ENCODE measurements at regions not wholly inside any gene's neighbourhood (a gene's known extent, or its start where the extent isn't known, plus 50 kb on each side); places are given as distances from the start of the nearest gene placed in this dataset.

- Histone ChIP-seq H3K27me3 (peaks cover 0 to 8% (median 0%) of the 10 kb centered on the region in 7 donors), H3K4me1 (no peaks in the 10 kb centered on the region), H3K9me3 (no peaks in the 10 kb centered on the region), H3K27ac (no peak overlapping the region), H3K4me3 (no peak overlapping the region), H3K36me3 (no peaks in the 10 kb centered on the region)
- DNase-seq, result no peak
- 50 to 56% methylated on average over 1 of the region's 1 CpG for WGBS, 2 donors
- no peak for TF ChIP-seq CTCF (IDR thresholded peaks at IDR 0.05)
- ATAC-seq, result no peak
- intact Hi-C loops (cut with DNase I), result no loop called here
These were observed 252.7 kb upstream of the GRIA1 start for GRCh38 chr5:153237671-153238332.

GRCh38 chr5:153257381-153257780 is 233.1 kb upstream of the GRIA1 start:
- no peak for TF ChIP-seq CTCF (IDR thresholded peaks at IDR 0.05)
- Histone ChIP-seq H3K4me3 (no peak overlapping the region), H3K27me3 (peaks cover 0 to 11% (median 0%) of the 10 kb centered on the region in 7 donors), H3K36me3 (no peaks in the 10 kb centered on the region), H3K27ac (no peak overlapping the region), H3K4me1 (no peaks in the 10 kb centered on the region), H3K9me3 (peaks cover 0 to 16% (median 0%) of the 10 kb centered on the region in 11 donors)
- DNase-seq, result no peak
- no peak for ATAC-seq
- intact Hi-C loops (cut with DNase I), result no loop called here

GRCh38 chr5:153258469-153258868 is 232.0 kb upstream of the GRIA1 start:
- Histone ChIP-seq H3K27me3 (peaks cover 0 to 11% (median 0%) of the 10 kb centered on the region in 7 donors), H3K27ac (no peak overlapping the region), H3K36me3 (no peaks in the 10 kb centered on the region), H3K4me3 (no peak overlapping the region), H3K9me3 (peaks cover 0 to 7% (median 0%) of the 10 kb centered on the region in 11 donors), H3K4me1 (no peaks in the 10 kb centered on the region)
- TF ChIP-seq CTCF (IDR thresholded peaks at IDR 0.05), result no peak
- DNase-seq (no peak), ATAC-seq (no peak)
- intact Hi-C loops (cut with DNase I), result no loop called here
- 66 to 75% methylated on average over 3 of the region's 3 CpGs for WGBS, 2 donors

- Histone ChIP-seq H3K36me3 (no peaks in the 10 kb centered on the region), H3K4me3 (no peak overlapping the region), H3K9me3 (no peaks in the 10 kb centered on the region), H3K27ac (no peak overlapping the region), H3K27me3 (no peaks in the 10 kb centered on the region), H3K4me1 (no peaks in the 10 kb centered on the region)
- TF ChIP-seq CTCF (IDR thresholded peaks at IDR 0.05), result no peak
- DNase-seq (no peak), ATAC-seq (no peak)
- intact Hi-C loops (cut with DNase I), result no loop called here
These were observed 223.0 kb upstream of the GRIA1 start for GRCh38 chr5:153267506-153267905.

All from heart right ventricle (tissue), 16 donors.